HS-5 (cell line): ENCODE measurements at regions not wholly inside any gene's neighbourhood (a gene's known extent, or its start where the extent isn't known, plus 50 kb on each side); places are given as distances from the start of the nearest gene placed in this dataset.
A peak's percentile ranks its signal among the peaks of the same experiment; 100 is the strongest.

Experiments used
- DNase-seq: peaks from one replicate; pipeline ENCODE4 v3.0.0-alpha.2; 2012; ENCODE audit warnings: low read depth

GRCh38 chr9:18073002-18073401 is 401.0 kb upstream of the ADAMTSL1 start:
- no peak for DNase-seq

- DNase-seq = no peak
Observed at GRCh38 chr9:18074041-18074440, 399.9 kb upstream of the ADAMTSL1 start.

DNA sequence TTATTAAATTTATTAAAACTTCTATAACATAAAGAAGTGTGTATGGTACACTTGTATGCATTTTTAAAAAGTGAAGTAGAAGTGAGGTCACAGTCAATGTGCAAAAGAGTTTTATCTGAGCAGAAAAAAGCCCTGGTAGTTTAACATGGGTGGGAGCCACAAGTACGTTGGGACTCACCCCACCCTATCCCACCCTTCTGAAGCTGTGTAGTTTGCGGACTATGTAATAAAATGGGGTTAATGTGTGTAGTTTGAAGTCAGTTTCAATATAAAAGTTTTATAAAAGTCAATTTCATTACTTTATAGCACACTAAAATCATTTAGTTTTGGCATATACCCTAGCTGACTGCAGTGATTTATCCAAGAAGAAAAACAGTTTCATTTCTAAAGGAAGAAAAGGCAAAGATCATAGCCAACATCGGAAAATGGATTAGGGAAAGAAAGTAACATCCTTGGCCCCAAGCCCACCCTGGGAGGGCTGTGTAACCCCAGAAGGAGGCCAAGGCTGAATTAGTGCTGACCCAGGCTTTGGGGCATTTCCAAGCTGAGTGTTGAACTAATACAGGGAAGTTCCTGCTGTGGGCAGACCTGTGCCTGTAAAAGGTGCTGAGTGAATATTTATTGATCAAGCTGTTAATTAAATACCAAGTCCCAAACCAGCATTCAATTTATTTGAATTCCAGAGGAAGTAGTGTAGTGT is 398.6 kb upstream of the ADAMTSL1 start:
- DNase-seq = no peak

DNA sequence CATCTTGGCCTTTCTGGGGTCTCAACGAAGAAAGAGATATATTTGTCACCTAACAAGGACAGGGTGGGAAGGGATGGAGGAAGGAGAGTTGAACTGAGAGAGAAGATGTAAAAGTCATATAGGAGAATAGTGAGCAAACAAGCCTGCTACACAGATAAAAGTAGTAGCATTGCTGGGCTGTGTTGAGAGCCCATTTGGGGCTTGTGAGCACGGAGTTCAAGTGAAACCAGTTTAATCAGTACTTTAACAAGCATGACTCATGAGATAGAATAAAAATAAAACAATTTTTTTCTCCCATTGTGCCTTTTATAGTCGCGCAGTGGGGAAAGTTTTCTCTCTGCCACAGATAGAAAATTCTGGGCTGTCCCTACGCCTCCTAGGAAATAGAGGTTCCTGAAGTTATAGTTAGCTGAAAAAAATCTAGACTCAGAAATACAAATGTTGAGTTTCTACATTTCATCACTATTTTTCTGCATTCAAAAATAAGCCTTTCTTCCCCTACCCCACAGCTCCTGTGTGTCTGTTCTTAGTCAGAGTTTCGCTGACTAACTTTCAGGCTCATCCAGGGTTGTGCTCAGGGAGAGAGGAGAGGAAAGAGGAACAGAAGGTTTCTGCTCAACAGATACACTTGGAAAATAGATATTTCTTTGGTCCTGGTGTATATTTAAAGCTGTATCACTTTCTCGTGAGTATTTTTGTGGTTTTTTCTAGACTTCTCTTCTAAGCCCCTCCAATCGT is 395.8 kb upstream of the ADAMTSL1 start:
- DNase-seq = no peak

GRCh38 chr9:18092138-18092537 is 381.8 kb upstream of the ADAMTSL1 start:
- DNase-seq = no peak

DNA sequence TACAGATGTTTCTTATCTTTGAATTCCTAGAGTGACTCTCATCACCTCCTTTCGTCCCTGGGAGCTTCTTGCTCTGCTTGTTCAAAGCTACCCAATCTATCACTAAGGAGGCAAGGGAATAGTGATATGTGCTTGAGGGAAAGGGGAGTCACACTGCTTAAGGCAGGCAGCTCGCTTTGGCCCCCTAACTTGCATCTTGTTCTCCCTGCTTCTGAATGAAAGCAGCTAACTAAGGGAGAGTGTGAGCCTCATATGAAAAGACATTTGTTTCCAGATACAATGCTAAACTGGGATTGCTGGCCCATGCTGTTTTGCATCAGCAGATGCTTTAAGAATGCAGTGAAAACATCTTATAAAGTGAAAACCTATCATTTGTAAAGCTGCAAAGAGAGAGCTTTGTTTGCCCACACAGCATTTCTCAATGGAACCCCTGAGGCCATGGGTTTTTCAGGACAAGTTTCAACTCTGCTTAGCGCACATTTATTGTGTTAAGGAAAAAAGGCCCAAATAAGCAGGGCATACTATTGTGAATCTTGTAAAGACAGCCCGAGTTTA is 367.9 kb upstream of the ADAMTSL1 start:
- DNase-seq = no peak

DNA sequence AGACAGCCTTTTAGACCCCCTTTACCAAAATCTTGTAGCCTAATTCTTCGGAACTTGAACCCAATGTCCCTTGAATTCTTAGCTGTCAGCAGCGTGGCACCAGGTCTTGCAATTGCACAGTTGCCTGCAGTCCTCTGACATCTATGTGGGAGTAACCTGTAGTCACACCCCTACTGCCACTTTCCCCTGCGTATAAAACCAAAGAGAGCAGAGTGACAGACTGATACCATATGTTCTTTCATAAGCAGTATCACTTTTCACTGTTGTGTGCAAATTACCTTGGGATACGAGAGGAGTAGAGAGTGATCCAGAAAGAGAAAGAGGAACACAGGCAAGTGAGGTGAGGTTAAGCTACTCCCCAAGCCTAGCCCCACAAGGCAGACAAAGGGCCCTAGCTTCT is 364.3 kb upstream of the ADAMTSL1 start:
- DNase-seq = no peak

DNA sequence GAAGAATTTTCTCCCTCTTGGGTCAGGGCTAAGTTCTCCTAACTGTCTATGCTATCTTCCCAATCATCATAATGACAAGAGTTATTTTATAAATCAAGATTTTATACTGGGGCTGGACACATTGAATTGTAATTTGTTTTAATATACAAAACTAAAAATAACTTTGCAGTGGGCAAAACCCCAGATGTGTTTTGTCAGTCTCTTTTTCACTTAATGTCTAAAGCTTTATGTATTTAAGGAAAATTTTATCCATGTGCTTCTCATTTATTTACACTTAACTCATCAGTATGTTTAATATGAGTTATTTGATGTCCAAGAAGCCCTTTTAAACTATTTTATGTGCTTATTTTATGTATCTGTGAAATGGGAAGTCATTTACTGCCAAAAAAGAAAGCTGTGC is 362.8 kb upstream of the ADAMTSL1 start:
- no peak for DNase-seq

- DNase-seq = no peak
Observed at GRCh38 chr9:18114559-18115475, 359.1 kb upstream of the ADAMTSL1 start.

GRCh38 chr9:18118268-18118667 is 355.7 kb upstream of the ADAMTSL1 start:
- DNase-seq = no peak

GRCh38 chr9:18122171-18122570 is 351.8 kb upstream of the ADAMTSL1 start:
- peak; percentile 54 for DNase-seq

DNA sequence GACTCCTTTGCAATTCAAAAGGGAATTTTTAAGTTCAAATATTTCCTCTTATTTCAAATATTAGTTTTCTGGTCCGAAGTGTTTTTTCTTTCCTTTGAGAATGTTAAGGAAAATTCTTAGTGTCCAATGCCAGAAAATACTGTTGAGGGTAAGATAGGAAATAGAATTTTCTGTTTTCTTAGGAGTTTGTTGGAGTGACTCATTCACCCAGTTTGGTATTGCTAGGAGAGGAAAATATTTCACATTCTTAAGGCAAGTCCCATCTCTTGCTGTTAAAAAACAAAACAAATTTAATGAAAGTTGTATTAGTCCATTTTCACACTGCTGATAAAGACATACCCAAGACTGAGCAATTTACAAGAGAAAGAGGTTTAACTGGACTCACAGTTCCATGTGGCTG is 349.2 kb upstream of the ADAMTSL1 start:
- peak; percentile 31 for DNase-seq

DNA sequence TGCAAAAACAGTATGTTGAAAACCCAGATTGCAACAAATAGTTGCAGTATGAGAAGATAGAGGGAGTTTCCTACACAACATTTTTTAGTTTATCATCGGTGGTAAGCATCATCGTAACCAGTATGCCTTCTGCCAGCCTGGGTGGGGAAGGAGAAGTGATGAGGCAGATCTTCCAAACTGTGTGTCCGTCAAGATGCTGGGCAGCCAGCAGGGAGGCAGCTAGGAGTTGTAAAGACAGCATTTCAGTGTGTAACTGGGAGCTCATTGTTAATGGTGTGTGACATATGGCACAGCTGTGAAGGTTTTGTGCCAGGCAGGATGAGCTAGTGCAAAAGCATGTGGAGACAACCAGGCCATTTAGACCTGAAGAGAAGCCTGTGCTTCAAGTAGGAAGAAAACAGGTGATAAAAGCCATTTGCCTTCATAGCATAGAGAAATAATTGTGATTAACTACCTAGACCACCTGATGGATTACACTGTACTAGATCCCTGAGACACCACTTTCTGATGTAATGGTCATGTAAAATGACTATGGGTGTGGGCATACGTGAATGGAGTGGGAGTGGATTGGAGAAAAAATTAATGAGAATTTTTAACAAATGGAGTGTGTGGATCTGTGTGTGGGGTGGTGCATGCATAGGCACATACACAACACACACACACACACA is 347.0 kb upstream of the ADAMTSL1 start:
- no peak for DNase-seq

- DNase-seq = no peak
Observed at GRCh38 chr9:18127499-18127875, 346.5 kb upstream of the ADAMTSL1 start.

GRCh38 chr9:18129809-18130334 is 344.1 kb upstream of the ADAMTSL1 start:
- DNase-seq = no peak

- DNase-seq = no peak
Observed at GRCh38 chr9:18136354-18136994, 337.5 kb upstream of the ADAMTSL1 start.

DNA sequence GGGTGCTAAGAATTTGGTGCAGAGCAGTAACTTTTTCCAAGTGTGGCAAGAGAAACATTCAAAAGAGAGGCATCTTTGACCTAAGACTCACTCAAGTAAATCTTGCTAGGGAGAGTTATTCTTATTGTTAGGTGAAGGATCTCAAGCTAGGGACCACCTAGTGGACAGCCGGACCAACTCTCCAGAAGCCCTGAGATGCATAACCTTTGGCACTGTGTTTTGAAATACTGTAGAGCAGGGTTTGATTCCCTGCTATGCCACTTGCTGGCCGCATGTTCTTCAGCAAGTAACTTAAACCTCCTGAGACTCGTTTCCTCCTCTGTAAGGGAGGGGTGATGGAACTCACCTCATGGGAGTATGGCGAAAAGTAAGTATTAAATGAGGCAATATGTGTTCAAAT is 336.1 kb upstream of the ADAMTSL1 start:
- DNase-seq = no peak

- no peak for DNase-seq
Observed at GRCh38 chr9:18138656-18139055, 335.3 kb upstream of the ADAMTSL1 start.

- no peak for DNase-seq
Observed at GRCh38 chr9:18141681-18142080, 332.3 kb upstream of the ADAMTSL1 start.

GRCh38 chr9:18143073-18143745 is 330.7 kb upstream of the ADAMTSL1 start:
- no peak for DNase-seq

- no peak for DNase-seq
Observed at GRCh38 chr9:18146329-18146728, 327.6 kb upstream of the ADAMTSL1 start.
